Muscle layer of duodenum (tissue), 2 donors: ENCODE measurements at regions not wholly inside any gene's neighbourhood (a gene's known extent, or its start where the extent isn't known, plus 50 kb on each side); places are given as distances from the start of the nearest gene placed in this dataset.

Source experiments
- H3K27ac ChIP-seq: one replicate; pipeline ENCODE4 v1.7.0; 2013; ENCODE audit warnings: mild to moderate bottlenecking, low read length
- H3K27me3 ChIP-seq: one replicate; pipeline ENCODE4 v1.7.0; 2013; ENCODE audit warnings: low read depth, mild to moderate bottlenecking, control low read depth, low read length
- H3K36me3 ChIP-seq, 2 donors: one replicate each; pipeline ENCODE4 v1.7.0; 2013; ENCODE audit warnings: low read length in 2 of 2, control low read depth in 1 of 2, mild to moderate bottlenecking in 1 of 2; ENCODE audit not compliant: insufficient read depth in 2 of 2, control insufficient read depth in 1 of 2
- H3K4me1 ChIP-seq, 2 donors: one replicate each; pipeline ENCODE4 v1.7.0; 2013; ENCODE audit warnings: low read length in 2 of 2, mild to moderate bottlenecking in 2 of 2, control low read depth in 1 of 2, moderate library complexity in 1 of 2; ENCODE audit not compliant: insufficient read depth in 2 of 2, control insufficient read depth in 1 of 2
- H3K4me3 ChIP-seq, 2 donors: one replicate each; pipeline ENCODE4 v1.7.0; 2013; ENCODE audit warnings: low read length in 2 of 2, low read depth in 1 of 2, mild to moderate bottlenecking in 1 of 2
- H3K9me3 ChIP-seq, 2 donors: one replicate each; pipeline ENCODE4 v1.7.0; 2013; ENCODE audit warnings: low read length in 2 of 2, control low read depth in 1 of 2, mild to moderate bottlenecking in 1 of 2; ENCODE audit not compliant: control insufficient read depth in 1 of 2
- donor health status: healthy.

- Histone ChIP-seq H3K27ac (no peak overlapping the region), H3K4me3 (no peak overlapping the region), H3K4me1 (no peaks in the 10 kb centered on the region), H3K9me3 (no peaks in the 10 kb centered on the region), H3K36me3 (no peaks in the 10 kb centered on the region), H3K27me3 (no peaks in the 10 kb centered on the region)
These were observed 623.0 kb upstream of the CHORDC1 start for GRCh38 chr11:90845799-90846198.

- Histone ChIP-seq H3K27me3 (no peaks in the 10 kb centered on the region), H3K36me3 (no peaks in the 10 kb centered on the region), H3K9me3 (no peaks in the 10 kb centered on the region), H3K4me1 (no peaks in the 10 kb centered on the region), H3K27ac (no peak overlapping the region), H3K4me3 (no peak overlapping the region)
These were observed 622.3 kb upstream of the CHORDC1 start for GRCh38 chr11:90845126-90845525.

GRCh38 chr11:90844041-90844440 lies 621.2 kb upstream of the CHORDC1 start:
- Histone ChIP-seq H3K4me1 (no peaks in the 10 kb centered on the region), H3K9me3 (no peaks in the 10 kb centered on the region), H3K27me3 (no peaks in the 10 kb centered on the region), H3K4me3 (no peak overlapping the region), H3K36me3 (no peaks in the 10 kb centered on the region), H3K27ac (no peak overlapping the region)

GRCh38 chr11:90842681-90843080 lies 619.8 kb upstream of the CHORDC1 start:
- Histone ChIP-seq H3K27me3 (no peaks in the 10 kb centered on the region), H3K9me3 (no peaks in the 10 kb centered on the region), H3K27ac (no peak overlapping the region), H3K4me1 (no peaks in the 10 kb centered on the region), H3K36me3 (no peaks in the 10 kb centered on the region), H3K4me3 (no peak overlapping the region)

GRCh38 chr11:90840071-90840470 lies 617.2 kb upstream of the CHORDC1 start:
- Histone ChIP-seq H3K27ac (no peak overlapping the region), H3K9me3 (no peaks in the 10 kb centered on the region), H3K4me3 (no peak overlapping the region), H3K4me1 (no peaks in the 10 kb centered on the region), H3K36me3 (no peaks in the 10 kb centered on the region), H3K27me3 (no peaks in the 10 kb centered on the region)

- Histone ChIP-seq H3K4me3 (no peak overlapping the region), H3K27ac (no peak overlapping the region), H3K4me1 (no peaks in the 10 kb centered on the region), H3K36me3 (no peaks in the 10 kb centered on the region), H3K27me3 (no peaks in the 10 kb centered on the region), H3K9me3 (no peaks in the 10 kb centered on the region)
These were observed 613.2 kb upstream of the CHORDC1 start for GRCh38 chr11:90836031-90836430.

- Histone ChIP-seq H3K4me1 (no peaks in the 10 kb centered on the region), H3K27me3 (no peaks in the 10 kb centered on the region), H3K27ac (no peak overlapping the region), H3K36me3 (no peaks in the 10 kb centered on the region), H3K4me3 (no peak overlapping the region), H3K9me3 (no peaks in the 10 kb centered on the region)
These were observed 600.6 kb upstream of the CHORDC1 start for GRCh38 chr11:90823446-90823845.

GRCh38 chr11:90822996-90823395 lies 600.1 kb upstream of the CHORDC1 start:
- no peaks in the 10 kb centered on the region for H3K9me3 ChIP-seq
- H3K27me3 ChIP-seq = no peaks in the 10 kb centered on the region
- H3K36me3 ChIP-seq = no peaks in the 10 kb centered on the region
- H3K27ac ChIP-seq = no peak overlapping the region
- H3K4me1 ChIP-seq = no peaks in the 10 kb centered on the region
- no peak overlapping the region for H3K4me3 ChIP-seq

- H3K36me3 ChIP-seq = no peaks in the 10 kb centered on the region
- H3K27ac ChIP-seq = no peak overlapping the region
- H3K27me3 ChIP-seq = no peaks in the 10 kb centered on the region
- no peaks in the 10 kb centered on the region for H3K4me1 ChIP-seq
- H3K4me3 ChIP-seq = no peak overlapping the region
- H3K9me3 ChIP-seq = no peaks in the 10 kb centered on the region
These were observed 595.4 kb upstream of the CHORDC1 start for GRCh38 chr11:90818196-90818745.

- H3K4me3 ChIP-seq = no peak overlapping the region
- no peaks in the 10 kb centered on the region for H3K9me3 ChIP-seq
- no peak overlapping the region for H3K27ac ChIP-seq
- no peaks in the 10 kb centered on the region for H3K27me3 ChIP-seq
- H3K36me3 ChIP-seq = no peaks in the 10 kb centered on the region
- no peaks in the 10 kb centered on the region for H3K4me1 ChIP-seq
These were observed 586.7 kb upstream of the CHORDC1 start for GRCh38 chr11:90809581-90809980.

GRCh38 chr11:90805172-90805571 lies 582.3 kb upstream of the CHORDC1 start:
- Histone ChIP-seq H3K27me3 (no peaks in the 10 kb centered on the region), H3K9me3 (no peaks in the 10 kb centered on the region), H3K4me3 (no peak overlapping the region), H3K27ac (no peak overlapping the region), H3K4me1 (no peaks in the 10 kb centered on the region), H3K36me3 (no peaks in the 10 kb centered on the region)

- Histone ChIP-seq H3K9me3 (no peaks in the 10 kb centered on the region), H3K4me1 (no peaks in the 10 kb centered on the region), H3K27ac (no peak overlapping the region), H3K27me3 (no peaks in the 10 kb centered on the region), H3K4me3 (no peak overlapping the region), H3K36me3 (no peaks in the 10 kb centered on the region)
These were observed 581.0 kb upstream of the CHORDC1 start for GRCh38 chr11:90803831-90804230.
